ENCODE measurements at regions not wholly inside any gene's neighbourhood (a gene's known extent, or its start where the extent isn't known, plus 50 kb on each side); places are given as distances from the start of the nearest gene placed in this dataset.

DNA sequence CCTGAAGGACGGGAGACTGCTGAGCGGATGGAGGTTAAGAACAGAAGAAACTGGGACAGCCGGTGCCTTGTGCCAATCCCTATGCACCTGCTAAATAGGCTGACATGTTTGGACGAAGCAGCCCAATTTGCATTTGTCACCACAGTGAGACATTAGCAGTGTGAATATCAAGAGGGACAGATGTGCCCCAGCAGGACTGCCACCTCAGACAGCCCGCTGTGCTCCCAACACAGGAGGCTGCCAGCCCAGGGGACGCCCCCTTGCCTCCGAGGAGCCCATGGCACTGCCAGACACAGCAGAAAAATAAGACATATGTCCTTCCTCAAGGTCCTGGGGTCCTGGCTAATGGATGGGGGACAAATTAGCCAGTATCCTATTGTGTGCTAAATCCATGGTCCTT is 306.7 kb upstream of the POU3F3 start:
- TF ChIP-seq EZH2 (IDR thresholded peaks at IDR 0.05; ENCODE audit: borderline replicate concordance, insufficient read depth, low read length, poor library complexity, severe bottlenecking) (no peak), CTCF (IDR thresholded peaks at IDR 0.05; ENCODE audit: poor library complexity, severe bottlenecking) (no peak), MXI1 (conservative IDR thresholded peaks at IDR 0.05; ENCODE audit: poor library complexity, severe bottlenecking) (no peak)
